ACC112 (cell line): ENCODE measurements at regions not wholly inside any gene's neighbourhood (a gene's known extent, or its start where the extent isn't known, plus 50 kb on each side); places are given as distances from the start of the nearest gene placed in this dataset.

Experiments used
- H2AFZ ChIP-seq: fragments of 200-600 bp; sonication (generic); one replicate; pipeline ENCODE4 v1.6.0; 2017; ENCODE audit warnings: antibody characterized with exemption, low read length; ENCODE audit not compliant: unreplicated experiment
- H3K27ac ChIP-seq: fragments of 200-600 bp; sonication (generic); 2 replicates; pipeline ENCODE4 v1.5.1; 2014; ENCODE audit warnings: low read depth, mild to moderate bottlenecking, antibody characterized with exemption, low read length, moderate library complexity
- H3K27me3 ChIP-seq: fragments of 200-600 bp; sonication (generic); 2 replicates; pipeline ENCODE4 v1.6.1; 2014; ENCODE audit warnings: mild to moderate bottlenecking, antibody characterized with exemption, low read length, moderate library complexity, mixed read lengths; ENCODE audit not compliant: insufficient read depth
- H3K36me3 ChIP-seq: fragments of 200-600 bp; sonication (generic); 2 replicates; pipeline ENCODE4 v1.6.1; 2016; ENCODE audit warnings: mild to moderate bottlenecking, antibody characterized with exemption, low read length, moderate library complexity, mixed read lengths; ENCODE audit not compliant: insufficient read depth
- H3K4me1 ChIP-seq: fragments of 200-600 bp; sonication (generic); one replicate; pipeline ENCODE4 v1.6.1; 2016; ENCODE audit warnings: low read length, mixed read lengths; ENCODE audit not compliant: insufficient read depth, unreplicated experiment, control insufficient read depth
- H3K4me3 ChIP-seq: fragments of 200-600 bp; sonication (generic); 2 replicates; pipeline ENCODE4 v1.5.1; 2014; ENCODE audit warnings: mild to moderate bottlenecking, low read depth, low read length
- H3K79me2 ChIP-seq: fragments of 200-600 bp; sonication (generic); one replicate; pipeline ENCODE4 v1.6.0; 2016; ENCODE audit warnings: low read length; ENCODE audit not compliant: control insufficient read depth, unreplicated experiment, insufficient read depth

GRCh38 chr6:168145747-168146596 lies 67.0 kb upstream of the FRMD1 start:
- no peaks in the 10 kb centered on the region for H3K79me2 ChIP-seq
- H2AFZ ChIP-seq, result no peak overlapping the region
- H3K4me1 ChIP-seq, result no peaks in the 10 kb centered on the region
- H3K27ac ChIP-seq, result no peak overlapping the region
- H3K4me3 ChIP-seq, result no peak overlapping the region
- no peaks in the 10 kb centered on the region for H3K36me3 ChIP-seq
- H3K27me3 ChIP-seq, result peaks cover 33% of the 10 kb centered on the region

- no peaks in the 10 kb centered on the region for H3K79me2 ChIP-seq
- peaks cover 18% of the 10 kb centered on the region for H3K27me3 ChIP-seq
- no peaks in the 10 kb centered on the region for H3K4me1 ChIP-seq
- no peak overlapping the region for H3K4me3 ChIP-seq
- no peak overlapping the region for H2AFZ ChIP-seq
- H3K27ac ChIP-seq, result no peak overlapping the region
- no peaks in the 10 kb centered on the region for H3K36me3 ChIP-seq
These were observed 60.1 kb upstream of the FRMD1 start for GRCh38 chr6:168139121-168139520.

- Histone ChIP-seq H3K36me3 (no peaks in the 10 kb centered on the region), H2AFZ (no peak overlapping the region)
These were observed 59.4 kb upstream of the FRMD1 start for GRCh38 chr6:168138436-168138835.

GRCh38 chr6:168137024-168137423 lies 58.0 kb upstream of the FRMD1 start:
- H3K4me3 ChIP-seq, result no peak overlapping the region
- no peaks in the 10 kb centered on the region for H3K79me2 ChIP-seq
- peaks cover 2% of the 10 kb centered on the region; the same call in 1 of the 2 replicates for H3K27me3 ChIP-seq
- H3K4me1 ChIP-seq, result peaks cover 13% of the 10 kb centered on the region
- no peaks in the 10 kb centered on the region for H3K36me3 ChIP-seq
- no peak overlapping the region for H3K27ac ChIP-seq
- H2AFZ ChIP-seq, result no peak overlapping the region

More at GRCh38 chr6:168138436-168138835, 59.4 kb upstream of the FRMD1 start:
- peaks cover 12% of the 10 kb centered on the region for H3K27me3 ChIP-seq
- H3K27ac ChIP-seq, result no peak overlapping the region
- no peak overlapping the region for H3K4me3 ChIP-seq
- H3K79me2 ChIP-seq, result no peaks in the 10 kb centered on the region
- H3K4me1 ChIP-seq, result peaks cover 4% of the 10 kb centered on the region

GRCh38 chr6:168136622-168137021 lies 57.6 kb upstream of the FRMD1 start:
- peaks cover 13% of the 10 kb centered on the region for H3K4me1 ChIP-seq
- no peaks in the 10 kb centered on the region for H3K27me3 ChIP-seq
- no peaks in the 10 kb centered on the region for H3K79me2 ChIP-seq
- no peak overlapping the region for H3K4me3 ChIP-seq
- no peaks in the 10 kb centered on the region for H3K36me3 ChIP-seq
- no peak overlapping the region for H2AFZ ChIP-seq
- H3K27ac ChIP-seq, result no peak overlapping the region

GRCh38 chr6:168136001-168136400 lies 57.0 kb upstream of the FRMD1 start:
- Histone ChIP-seq H3K79me2 (no peaks in the 10 kb centered on the region), H2AFZ (no peak overlapping the region), H3K4me3 (no peak overlapping the region), H3K4me1 (peaks cover 13% of the 10 kb centered on the region), H3K27ac (no peak overlapping the region), H3K36me3 (no peaks in the 10 kb centered on the region), H3K27me3 (no peaks in the 10 kb centered on the region)

- Histone ChIP-seq H3K4me1 (peaks cover 13% of the 10 kb centered on the region), H3K27ac (no peak overlapping the region), H3K36me3 (no peaks in the 10 kb centered on the region), H3K4me3 (no peak overlapping the region), H2AFZ (no peak overlapping the region), H3K79me2 (no peaks in the 10 kb centered on the region), H3K27me3 (no peaks in the 10 kb centered on the region)
These were observed 55.7 kb upstream of the FRMD1 start for GRCh38 chr6:168134560-168135201.

- no peak overlapping the region for H2AFZ ChIP-seq
- peak overlapping the region; percentile 62 for H3K4me3 ChIP-seq
- H3K27me3 ChIP-seq, result no peaks in the 10 kb centered on the region
- no peak overlapping the region for H3K27ac ChIP-seq
- H3K79me2 ChIP-seq, result no peaks in the 10 kb centered on the region
- no peaks in the 10 kb centered on the region for H3K36me3 ChIP-seq
- peaks cover 13% of the 10 kb centered on the region for H3K4me1 ChIP-seq
These were observed 54.9 kb upstream of the FRMD1 start for GRCh38 chr6:168133687-168134559.

- peak overlapping the region; percentile 39 for H2AFZ ChIP-seq
- H3K36me3 ChIP-seq, result no peaks in the 10 kb centered on the region
- no peaks in the 10 kb centered on the region for H3K27me3 ChIP-seq
These were observed 54.2 kb upstream of the FRMD1 start for GRCh38 chr6:168133168-168133561.

GRCh38 chr6:168132531-168133167 lies 53.6 kb upstream of the FRMD1 start:
- Histone ChIP-seq H2AFZ (peak overlapping the region; percentile 39), H3K27me3 (no peaks in the 10 kb centered on the region), H3K79me2 (no peaks in the 10 kb centered on the region), H3K27ac (peak overlapping the region; percentile 16; the same call in 1 of the 2 replicates), H3K4me3 (peak overlapping the region; percentile 62), H3K4me1 (peaks cover 13% of the 10 kb centered on the region), H3K36me3 (no peaks in the 10 kb centered on the region)

More at GRCh38 chr6:168133168-168133561, 54.2 kb upstream of the FRMD1 start:
- Histone ChIP-seq H3K4me3 (peak overlapping the region; percentile 62), H3K79me2 (no peaks in the 10 kb centered on the region), H3K4me1 (peaks cover 13% of the 10 kb centered on the region), H3K27ac (peak overlapping the region; percentile 16; the same call in 1 of the 2 replicates)
